ENCODE measurements at regions not wholly inside any gene's neighbourhood (a gene's known extent, or its start where the extent isn't known, plus 50 kb on each side); places are given as distances from the start of the nearest gene placed in this dataset.
A peak's percentile ranks its signal among the peaks of the same experiment; 100 is the strongest.

- ATAC-seq, result no peak
- Histone ChIP-seq H3K4me1 (no peaks in the 10 kb centered on the region), H3K4me3 (no peak overlapping the region)
Observed at GRCh38 chr20:60476045-60476444, 517.8 kb downstream of the CDH26 start.

GRCh38 chr20:60477958-60478357 lies 519.7 kb downstream of the CDH26 start:
- ATAC-seq (no peak), DNase-seq (no peak)
- intact Hi-C loops (cut with DNase I), result no loop called here
- no peaks in the 10 kb centered on the region for H3K27me3 ChIP-seq (ENCODE audit: low read depth)
- no peaks in the 10 kb centered on the region for H3K4me1 ChIP-seq
- no peak overlapping the region for H3K4me3 ChIP-seq
- no peaks in the 10 kb centered on the region for H3K36me3 ChIP-seq
- no peak for TF ChIP-seq CTCF (IDR thresholded peaks at IDR 0.05)
- no peaks in the 10 kb centered on the region for H3K9me3 ChIP-seq
- no peak overlapping the region for H3K27ac ChIP-seq

More at GRCh38 chr20:60476045-60476444, 517.8 kb downstream of the CDH26 start:
- H3K36me3 ChIP-seq, result no peaks in the 10 kb centered on the region
- no peak for TF ChIP-seq CTCF (IDR thresholded peaks at IDR 0.05)
- intact Hi-C loops (cut with DNase I), result no loop called here
- H3K27me3 ChIP-seq (ENCODE audit: low read depth), result no peaks in the 10 kb centered on the region
- H3K27ac ChIP-seq, result no peak overlapping the region
- no peaks in the 10 kb centered on the region for H3K9me3 ChIP-seq
- DNase-seq, result no peak

- no peaks in the 10 kb centered on the region for H3K4me1 ChIP-seq
- no peak overlapping the region for H3K27ac ChIP-seq
- H3K36me3 ChIP-seq, result no peaks in the 10 kb centered on the region
- DNase-seq (no peak), ATAC-seq (no peak)
- H3K4me3 ChIP-seq, result no peak overlapping the region
- intact Hi-C loops (cut with DNase I), result no loop called here
- TF ChIP-seq CTCF (IDR thresholded peaks at IDR 0.05), result no peak
- no peaks in the 10 kb centered on the region for H3K9me3 ChIP-seq
- H3K27me3 ChIP-seq (ENCODE audit: low read depth), result no peaks in the 10 kb centered on the region
Observed at GRCh38 chr20:60478533-60478932, 520.3 kb downstream of the CDH26 start.

GRCh38 chr20:60480950-60481742 lies 522.9 kb downstream of the CDH26 start:
- Histone ChIP-seq H3K4me3 (no peak overlapping the region), H3K27ac (no peak overlapping the region), H3K36me3 (no peaks in the 10 kb centered on the region), H3K4me1 (no peaks in the 10 kb centered on the region), H3K27me3 (ENCODE audit: low read depth) (peaks cover 4% of the 10 kb centered on the region), H3K9me3 (no peaks in the 10 kb centered on the region)
- intact Hi-C loops (cut with DNase I), result no loop called here
- ATAC-seq (peak; percentile 22 to 36), DNase-seq (no peak)
- no peak for TF ChIP-seq CTCF (IDR thresholded peaks at IDR 0.05)

- no peak for TF ChIP-seq CTCF (IDR thresholded peaks at IDR 0.05)
- no peaks in the 10 kb centered on the region for H3K9me3 ChIP-seq
- H3K27me3 ChIP-seq (ENCODE audit: low read depth), result peaks cover 4% of the 10 kb centered on the region
- ATAC-seq (no peak), DNase-seq (no peak)
- H3K36me3 ChIP-seq, result no peaks in the 10 kb centered on the region
- intact Hi-C loops (cut with DNase I), result no loop called here
- no peak overlapping the region for H3K27ac ChIP-seq
- H3K4me3 ChIP-seq, result no peak overlapping the region
- H3K4me1 ChIP-seq, result no peaks in the 10 kb centered on the region
Observed at GRCh38 chr20:60481743-60482133, 523.5 kb downstream of the CDH26 start.
